MM.1S (cell line): ENCODE measurements at regions not wholly inside any gene's neighbourhood (a gene's known extent, or its start where the extent isn't known, plus 50 kb on each side); places are given as distances from the start of the nearest gene placed in this dataset.

Source experiments
- CTCF ChIP-seq: fragments of 300-600 bp; sonication (generic); IDR thresholded peaks from 2 replicates; pipeline ENCODE4 v1.5.1; 2016; ENCODE audit warnings: antibody characterized with exemption, low read length, mixed read lengths
- EZH2 ChIP-seq: fragments of 300-600 bp; sonication (generic); optimal IDR thresholded peaks from 2 replicates; pipeline ENCODE3; 2017; ENCODE audit warnings: low read depth, mild to moderate bottlenecking, antibody characterized with exemption, low read length, mixed read lengths

DNA sequence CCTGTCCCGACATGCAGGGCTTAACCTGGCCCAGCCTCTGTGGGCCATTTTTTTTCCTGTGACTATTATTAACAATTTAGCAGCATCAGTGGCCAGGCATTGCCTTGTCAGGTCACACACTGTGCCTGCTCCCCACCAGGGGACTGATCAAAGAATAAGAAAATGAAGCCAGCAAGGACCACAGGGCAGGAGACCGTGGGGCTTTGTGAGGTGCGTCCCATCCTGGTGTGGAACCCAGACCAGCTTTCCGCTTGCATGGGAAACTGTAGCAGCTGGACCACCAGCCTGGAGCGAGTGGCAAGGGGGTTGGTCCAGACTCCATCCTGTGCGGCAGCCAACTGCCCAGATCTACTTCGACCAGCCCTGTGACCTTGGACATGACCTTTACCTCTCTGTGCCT lies 218.3 kb downstream of the ANKRD60 start:
- TF ChIP-seq CTCF (no peak), EZH2 (no peak)
